SU-DHL-6 (cell line): ENCODE measurements at regions not wholly inside any gene's neighbourhood (a gene's known extent, or its start where the extent isn't known, plus 50 kb on each side); places are given as distances from the start of the nearest gene placed in this dataset.

Experiments
- H2AFZ ChIP-seq: fragments of 200-600 bp; sonication (generic); 2 replicates; pipeline ENCODE4 v1.6.1; 2014; ENCODE audit warnings: low read depth, mild to moderate bottlenecking, moderate library complexity, mixed read lengths, antibody characterized with exemption, low read length; ENCODE audit not compliant: severe bottlenecking
- H3F3A ChIP-seq: fragments of 200-600 bp; shearing (Covaris generic); 2 replicates; pipeline ENCODE4 v1.6.0; 2016; ENCODE audit warnings: antibody characterized with exemption, mild to moderate bottlenecking; ENCODE audit not compliant: insufficient read depth
- H3K27ac ChIP-seq: fragments of 200-600 bp; sonication (generic); 2 replicates; pipeline ENCODE4 v1.5.1; 2016; ENCODE audit warnings: low read depth, mild to moderate bottlenecking, low read length, moderate library complexity, mixed read lengths
- H3K27me3 ChIP-seq: fragments of 200-600 bp; sonication (generic), shearing (Covaris generic); 2 replicates; pipeline ENCODE4 v1.6.0; 2014; ENCODE audit warnings: mild to moderate bottlenecking, low read length
- H3K36me3 ChIP-seq: fragments of 200-600 bp; sonication (generic); 2 replicates; pipeline ENCODE4 v1.6.1; 2014; ENCODE audit warnings: mild to moderate bottlenecking, low read length, mixed read lengths
- H3K4me2 ChIP-seq: fragments of 300-600, 200-600 bp; shearing (Covaris generic), sonication (generic); 2 replicates; pipeline ENCODE4 v1.6.0; 2014; ENCODE audit warnings: low read length, low read depth, mild to moderate bottlenecking; ENCODE audit not compliant: poor library complexity, severe bottlenecking
- H3K4me3 ChIP-seq: fragments of 200-600 bp; sonication (generic); 2 replicates; pipeline ENCODE4 v1.5.1; 2014; ENCODE audit warnings: antibody characterized with exemption, low read length, mild to moderate bottlenecking, mixed read lengths; ENCODE audit not compliant: insufficient read depth, poor library complexity, severe bottlenecking
- H3K79me2 ChIP-seq: fragments of 200-600 bp; sonication (generic); 2 replicates; pipeline ENCODE4 v1.6.1; 2014; ENCODE audit warnings: mild to moderate bottlenecking, low read length, moderate library complexity; ENCODE audit not compliant: insufficient read depth
- H3K9ac ChIP-seq: fragments of 200-600 bp; sonication (generic); 2 replicates; pipeline ENCODE4 v1.7.0; 2014; ENCODE audit warnings: mild to moderate bottlenecking, low read length
- H3K9me2 ChIP-seq: fragments of 200-600 bp; sonication (generic); replicated peaks from 2 replicates; pipeline ENCODE4 v1.6.1; 2014; ENCODE audit warnings: low read length; ENCODE audit not compliant: insufficient read depth
- H3K9me3 ChIP-seq: fragments of 200-600 bp; sonication (generic); 2 replicates; pipeline ENCODE4 v1.6.1; 2014; ENCODE audit warnings: low read length, mixed read lengths; ENCODE audit not compliant: insufficient read depth
- H4K20me1 ChIP-seq: fragments of 200-600 bp; sonication (generic); 2 replicates; pipeline ENCODE4 v1.6.1; 2014; ENCODE audit warnings: low read depth, mild to moderate bottlenecking, antibody characterized with exemption, low read length, moderate library complexity, mixed read lengths
- EZH2phosphoT487 ChIP-seq: fragments of 200-600 bp; sonication (generic), shearing (Covaris generic); conservative IDR thresholded peaks from 2 replicates; pipeline ENCODE4 v1.6.1; 2018; ENCODE audit warnings: mild to moderate bottlenecking, antibody characterized with exemption, low read length, moderate library complexity, mixed read lengths
- TF ChIP-seq, protein P1 (sequence below): fragments of 200-600 bp; sonication (generic); IDR thresholded peaks from one replicate; pipeline ENCODE4 v1.5.1; 2017; ENCODE audit warnings: antibody characterized with exemption, mild to moderate bottlenecking, low read length, moderate library complexity; ENCODE audit not compliant: insufficient read depth, poor library complexity, severe bottlenecking

DNA sequence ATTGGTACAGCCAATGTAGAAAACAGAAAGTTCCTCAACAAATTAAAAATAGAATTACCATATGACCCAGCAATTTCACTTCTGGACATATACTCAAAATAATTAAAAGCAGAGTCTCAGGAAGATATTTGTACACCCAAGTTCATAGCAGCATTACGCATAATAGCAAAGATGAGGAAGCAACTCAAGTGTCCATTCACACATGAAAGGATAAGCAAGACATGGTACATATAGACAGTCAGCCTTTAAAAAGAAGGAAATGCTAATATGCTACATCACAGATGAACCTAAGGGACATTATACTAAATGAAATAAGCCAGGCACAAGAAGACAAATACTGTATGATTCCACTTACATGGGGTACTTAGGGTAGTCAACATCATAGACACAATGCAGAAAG lies 76.7 kb downstream of the ANXA2R start:
- no peaks in the 10 kb centered on the region for H3K27me3 ChIP-seq
- no peak overlapping the region for H3K4me3 ChIP-seq
- H3F3A ChIP-seq = no peaks in the 10 kb centered on the region
- no peak overlapping the region for H3K4me2 ChIP-seq
- no peak overlapping the region for H3K9ac ChIP-seq
- H3K9me3 ChIP-seq = no peaks in the 10 kb centered on the region
- no peaks in the 10 kb centered on the region for H3K9me2 ChIP-seq
- no peaks in the 10 kb centered on the region for H3K79me2 ChIP-seq
- no peaks in the 10 kb centered on the region for H4K20me1 ChIP-seq
- TF ChIP-seq EZH2phosphoT487 = no peak
- TF ChIP-seq, protein P1, sequence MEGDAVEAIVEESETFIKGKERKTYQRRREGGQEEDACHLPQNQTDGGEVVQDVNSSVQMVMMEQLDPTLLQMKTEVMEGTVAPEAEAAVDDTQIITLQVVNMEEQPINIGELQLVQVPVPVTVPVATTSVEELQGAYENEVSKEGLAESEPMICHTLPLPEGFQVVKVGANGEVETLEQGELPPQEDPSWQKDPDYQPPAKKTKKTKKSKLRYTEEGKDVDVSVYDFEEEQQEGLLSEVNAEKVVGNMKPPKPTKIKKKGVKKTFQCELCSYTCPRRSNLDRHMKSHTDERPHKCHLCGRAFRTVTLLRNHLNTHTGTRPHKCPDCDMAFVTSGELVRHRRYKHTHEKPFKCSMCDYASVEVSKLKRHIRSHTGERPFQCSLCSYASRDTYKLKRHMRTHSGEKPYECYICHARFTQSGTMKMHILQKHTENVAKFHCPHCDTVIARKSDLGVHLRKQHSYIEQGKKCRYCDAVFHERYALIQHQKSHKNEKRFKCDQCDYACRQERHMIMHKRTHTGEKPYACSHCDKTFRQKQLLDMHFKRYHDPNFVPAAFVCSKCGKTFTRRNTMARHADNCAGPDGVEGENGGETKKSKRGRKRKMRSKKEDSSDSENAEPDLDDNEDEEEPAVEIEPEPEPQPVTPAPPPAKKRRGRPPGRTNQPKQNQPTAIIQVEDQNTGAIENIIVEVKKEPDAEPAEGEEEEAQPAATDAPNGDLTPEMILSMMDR = no peak
- no peak overlapping the region for H3K27ac ChIP-seq
- no peak overlapping the region for H2AFZ ChIP-seq
- no peaks in the 10 kb centered on the region for H3K36me3 ChIP-seq

DNA sequence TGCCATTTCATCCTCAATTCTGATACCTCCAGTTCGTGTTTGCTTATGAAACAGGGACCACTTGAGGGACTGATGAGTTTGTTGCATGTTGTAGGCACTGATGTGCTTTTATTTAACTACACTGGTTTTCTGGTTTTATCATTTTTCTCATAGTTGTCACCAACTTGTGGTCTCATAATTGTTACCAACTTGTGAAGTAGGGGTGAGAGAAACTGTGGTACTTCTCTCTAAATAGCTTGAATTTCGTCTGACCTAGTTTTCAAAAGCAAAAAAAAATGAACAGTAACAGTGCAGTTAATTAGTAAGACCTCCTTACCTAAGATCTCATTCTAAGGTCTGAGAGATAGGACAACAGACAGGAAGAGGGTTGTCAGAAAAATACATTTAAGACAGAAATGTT lies 78.0 kb downstream of the ANXA2R start:
- Histone ChIP-seq H3K4me2 (no peak overlapping the region), H3K4me3 (no peak overlapping the region), H3K9ac (no peak overlapping the region), H2AFZ (no peak overlapping the region), H4K20me1 (no peaks in the 10 kb centered on the region), H3K36me3 (no peaks in the 10 kb centered on the region), H3K27ac (no peak overlapping the region), H3K9me2 (no peaks in the 10 kb centered on the region), H3K9me3 (no peaks in the 10 kb centered on the region), H3K27me3 (no peaks in the 10 kb centered on the region), H3F3A (no peaks in the 10 kb centered on the region), H3K79me2 (no peaks in the 10 kb centered on the region)
- TF ChIP-seq, protein P1 = no peak
- TF ChIP-seq EZH2phosphoT487 = no peak

DNA sequence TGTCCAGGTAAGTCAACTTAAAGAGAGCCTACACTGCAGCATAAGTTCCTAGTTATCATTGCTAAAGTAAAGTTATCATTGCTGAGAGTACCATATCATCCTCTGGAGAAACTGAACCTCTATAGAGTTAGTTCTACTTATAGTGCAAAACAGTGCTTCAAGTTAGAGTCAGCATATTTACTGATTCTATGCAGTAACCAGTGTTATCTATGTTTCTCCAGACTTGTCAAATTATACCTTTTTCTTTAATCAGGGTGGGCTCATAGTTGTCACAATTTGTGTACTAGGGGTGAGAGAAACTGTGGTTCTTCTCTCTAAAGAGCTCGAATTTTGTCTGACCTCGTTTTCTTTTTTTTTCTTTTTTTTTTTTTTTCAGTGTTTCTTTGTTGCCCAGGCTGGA lies 79.6 kb downstream of the ANXA2R start:
- no peak overlapping the region for H3K9ac ChIP-seq
- no peak overlapping the region for H3K4me3 ChIP-seq
- no peaks in the 10 kb centered on the region for H3K9me3 ChIP-seq
- H3F3A ChIP-seq = no peaks in the 10 kb centered on the region
- no peak overlapping the region for H2AFZ ChIP-seq
- H4K20me1 ChIP-seq = no peaks in the 10 kb centered on the region
- no peaks in the 10 kb centered on the region for H3K79me2 ChIP-seq
- no peak overlapping the region for H3K4me2 ChIP-seq
- no peaks in the 10 kb centered on the region for H3K9me2 ChIP-seq
- H3K36me3 ChIP-seq = no peaks in the 10 kb centered on the region
- TF ChIP-seq EZH2phosphoT487 = no peak
- TF ChIP-seq, protein P1 = no peak
- H3K27ac ChIP-seq = no peak overlapping the region
- H3K27me3 ChIP-seq = no peaks in the 10 kb centered on the region

DNA sequence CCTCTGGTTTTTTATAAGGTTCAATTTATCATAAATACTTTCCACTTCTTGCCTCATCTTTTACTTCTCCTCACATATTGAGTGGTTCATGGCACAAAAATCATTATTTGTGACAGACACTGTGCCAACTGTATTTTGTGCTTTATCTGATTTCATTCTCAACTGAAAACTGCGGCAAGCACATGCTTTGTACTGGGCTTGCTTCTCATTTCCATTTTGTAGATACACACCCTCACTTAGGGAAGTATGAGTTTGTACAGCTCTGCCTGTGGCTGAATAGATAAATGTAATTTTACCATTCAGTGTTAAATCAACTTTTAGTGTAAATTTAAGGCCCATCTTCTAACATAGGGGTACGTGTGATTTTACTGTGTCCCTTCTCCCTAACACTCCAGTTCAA lies 83.6 kb downstream of the ANXA2R start:
- Histone ChIP-seq H3K4me3 (no peak overlapping the region), H3K9me2 (no peaks in the 10 kb centered on the region), H3K9me3 (no peaks in the 10 kb centered on the region), H3K36me3 (no peaks in the 10 kb centered on the region), H3K27ac (no peak overlapping the region), H3K9ac (no peak overlapping the region), H4K20me1 (no peaks in the 10 kb centered on the region), H3K4me2 (no peak overlapping the region), H3K79me2 (no peaks in the 10 kb centered on the region), H3K27me3 (no peaks in the 10 kb centered on the region), H3F3A (no peaks in the 10 kb centered on the region), H2AFZ (no peak overlapping the region)
- TF ChIP-seq, protein P1 = no peak
- TF ChIP-seq EZH2phosphoT487 = no peak
